Smooth muscle cell (in vitro differentiated cells): ENCODE measurements at regions not wholly inside any gene's neighbourhood (a gene's known extent, or its start where the extent isn't known, plus 50 kb on each side); places are given as distances from the start of the nearest gene placed in this dataset.

Source experiments
- DNase-seq: peaks from one replicate; lab custom pipeline; 2025; ENCODE audit not compliant: unreplicated experiment; lab: John Stamatoyannopoulos, UW
- H2AFZ ChIP-seq: fragments of 200-600 bp; sonication (generic); 2 replicates; pipeline ENCODE4 v1.6.0; 2016; ENCODE audit warnings: antibody characterized with exemption, low read depth, mild to moderate bottlenecking
- H3F3A ChIP-seq: fragments of 200-600 bp; sonication (generic); 2 replicates; pipeline ENCODE4 v1.6.0; 2017; ENCODE audit warnings: antibody characterized with exemption, low read depth
- H3K27ac ChIP-seq: fragments of 200-600 bp; sonication (generic); 2 replicates; pipeline ENCODE4 v1.5.1; 2016; ENCODE audit warnings: low read depth, mild to moderate bottlenecking
- H3K27me3 ChIP-seq: fragments of 200-600 bp; sonication (generic); 2 replicates; pipeline ENCODE4 v1.6.1; 2016; ENCODE audit warnings: low read depth, mild to moderate bottlenecking
- H3K36me3 ChIP-seq: fragments of 200-600 bp; sonication (generic); 2 replicates; pipeline ENCODE4 v1.5.1; 2016; ENCODE audit warnings: low read depth
- H3K4me1 ChIP-seq: fragments of 200-600 bp; sonication (generic); 2 replicates; pipeline ENCODE4 v1.5.1; 2016; ENCODE audit warnings: low read depth
- H3K4me2 ChIP-seq: fragments of 200-600 bp; sonication (generic); 2 replicates; pipeline ENCODE4 v1.6.0; 2016; ENCODE audit warnings: mild to moderate bottlenecking
- H3K4me3 ChIP-seq: fragments of 200-600 bp; sonication (generic); 2 replicates; pipeline ENCODE4 v1.5.1; 2016; ENCODE audit warnings: mild to moderate bottlenecking
- H3K79me2 ChIP-seq: fragments of 200-600 bp; sonication (generic); 2 replicates; pipeline ENCODE4 v1.6.0; 2016; ENCODE audit warnings: low read depth, mild to moderate bottlenecking
- H3K9ac ChIP-seq: fragments of 200-600 bp; sonication (generic); 2 replicates; pipeline ENCODE4 v1.6.0; 2016; ENCODE audit warnings: low read depth
- H3K9me3 ChIP-seq: fragments of 200-600 bp; sonication (generic); replicated peaks from 2 replicates; pipeline ENCODE4 v1.5.1; 2016; ENCODE audit warnings: low read depth
- H4K20me1 ChIP-seq: fragments of 200-600 bp; sonication (generic); 2 replicates; pipeline ENCODE4 v1.6.0; 2016; ENCODE audit warnings: low read depth
- WGBS: methylation state at CpG from one replicate; pipeline ENCODE4 v1.1.7; 2016; ENCODE audit warnings: low lambda C conversion rate; 5-methylcytosine and 5-hydroxymethylcytosine counted together
- TF ChIP-seq, protein P1 (sequence below): fragments of 200-600 bp; sonication (generic); IDR thresholded peaks from 2 replicates; pipeline ENCODE4 v1.5.1; 2017; ENCODE audit warnings: borderline replicate concordance, mild to moderate bottlenecking, antibody characterized with exemption; ENCODE audit not compliant: insufficient read depth, poor library complexity, severe bottlenecking

DNA sequence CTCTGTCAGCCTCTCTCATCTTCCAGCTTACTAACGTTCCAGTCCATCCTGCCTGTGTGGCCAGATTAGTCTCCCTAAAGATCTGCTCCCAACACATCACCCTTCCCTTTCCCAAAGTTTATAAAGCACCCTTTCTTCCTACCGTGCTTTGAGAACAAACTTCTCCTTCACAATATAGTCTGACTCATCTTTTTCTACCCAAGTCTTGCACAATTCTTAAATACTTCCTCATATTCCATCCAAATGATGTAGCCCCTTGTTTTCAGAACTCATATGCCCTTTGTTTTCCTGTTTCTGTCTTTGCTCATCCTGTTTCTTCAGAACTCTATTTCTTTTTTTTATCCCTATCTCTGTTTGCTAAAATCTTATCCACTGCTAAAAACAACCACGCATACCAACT lies 326.8 kb downstream of the MFSD1 start:
- TF ChIP-seq, protein P1, sequence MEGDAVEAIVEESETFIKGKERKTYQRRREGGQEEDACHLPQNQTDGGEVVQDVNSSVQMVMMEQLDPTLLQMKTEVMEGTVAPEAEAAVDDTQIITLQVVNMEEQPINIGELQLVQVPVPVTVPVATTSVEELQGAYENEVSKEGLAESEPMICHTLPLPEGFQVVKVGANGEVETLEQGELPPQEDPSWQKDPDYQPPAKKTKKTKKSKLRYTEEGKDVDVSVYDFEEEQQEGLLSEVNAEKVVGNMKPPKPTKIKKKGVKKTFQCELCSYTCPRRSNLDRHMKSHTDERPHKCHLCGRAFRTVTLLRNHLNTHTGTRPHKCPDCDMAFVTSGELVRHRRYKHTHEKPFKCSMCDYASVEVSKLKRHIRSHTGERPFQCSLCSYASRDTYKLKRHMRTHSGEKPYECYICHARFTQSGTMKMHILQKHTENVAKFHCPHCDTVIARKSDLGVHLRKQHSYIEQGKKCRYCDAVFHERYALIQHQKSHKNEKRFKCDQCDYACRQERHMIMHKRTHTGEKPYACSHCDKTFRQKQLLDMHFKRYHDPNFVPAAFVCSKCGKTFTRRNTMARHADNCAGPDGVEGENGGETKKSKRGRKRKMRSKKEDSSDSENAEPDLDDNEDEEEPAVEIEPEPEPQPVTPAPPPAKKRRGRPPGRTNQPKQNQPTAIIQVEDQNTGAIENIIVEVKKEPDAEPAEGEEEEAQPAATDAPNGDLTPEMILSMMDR = no peak

GRCh38 chr3:159130108-159130507 lies 328.3 kb downstream of the MFSD1 start:
- Histone ChIP-seq H3K27ac (no peak overlapping the region), H3K4me1 (no peaks in the 10 kb centered on the region), H3K4me2 (no peak overlapping the region), H3K9me3 (no peaks in the 10 kb centered on the region), H4K20me1 (no peaks in the 10 kb centered on the region), H3F3A (no peaks in the 10 kb centered on the region), H3K79me2 (no peaks in the 10 kb centered on the region), H3K4me3 (no peak overlapping the region), H2AFZ (no peak overlapping the region), H3K36me3 (no peaks in the 10 kb centered on the region), H3K9ac (no peak overlapping the region), H3K27me3 (no peaks in the 10 kb centered on the region)
- DNase-seq = no peak
- TF ChIP-seq, protein P1 = peak; percentile 35
- WGBS = 3% methylated on average over 1 of the region's 1 CpG

More for the DNA sequence above, 326.8 kb downstream of the MFSD1 start:
- no peaks in the 10 kb centered on the region for H4K20me1 ChIP-seq
- no peaks in the 10 kb centered on the region for H3K9me3 ChIP-seq
- no peak overlapping the region for H2AFZ ChIP-seq
- H3K4me3 ChIP-seq = no peak overlapping the region
- H3K4me2 ChIP-seq = no peak overlapping the region
- no peaks in the 10 kb centered on the region for H3F3A ChIP-seq
- no peak overlapping the region for H3K27ac ChIP-seq
- WGBS = 57% methylated on average over 3 of the region's 3 CpGs
- H3K36me3 ChIP-seq = no peaks in the 10 kb centered on the region
- no peak for DNase-seq
- H3K79me2 ChIP-seq = no peaks in the 10 kb centered on the region
- no peak overlapping the region for H3K9ac ChIP-seq
- H3K4me1 ChIP-seq = no peaks in the 10 kb centered on the region
- H3K27me3 ChIP-seq = no peaks in the 10 kb centered on the region

GRCh38 chr3:159131376-159131775 lies 329.5 kb downstream of the MFSD1 start:
- Histone ChIP-seq H2AFZ (no peak overlapping the region), H3K36me3 (no peaks in the 10 kb centered on the region), H3K27ac (no peak overlapping the region), H3K4me3 (no peak overlapping the region), H3F3A (no peaks in the 10 kb centered on the region), H3K9me3 (no peaks in the 10 kb centered on the region), H3K4me2 (no peak overlapping the region), H3K9ac (no peak overlapping the region), H3K27me3 (no peaks in the 10 kb centered on the region), H3K79me2 (no peaks in the 10 kb centered on the region), H3K4me1 (no peaks in the 10 kb centered on the region), H4K20me1 (no peaks in the 10 kb centered on the region)
- DNase-seq = no peak
- TF ChIP-seq, protein P1 = no peak

GRCh38 chr3:159137949-159138348 lies 336.1 kb downstream of the MFSD1 start:
- no peaks in the 10 kb centered on the region for H3F3A ChIP-seq
- H3K4me2 ChIP-seq = no peak overlapping the region
- no peaks in the 10 kb centered on the region for H3K27me3 ChIP-seq
- no peak overlapping the region for H3K4me3 ChIP-seq
- no peak overlapping the region for H3K9ac ChIP-seq
- H3K4me1 ChIP-seq = no peaks in the 10 kb centered on the region
- DNase-seq = no peak
- H3K36me3 ChIP-seq = no peaks in the 10 kb centered on the region
- no peaks in the 10 kb centered on the region for H3K79me2 ChIP-seq
- TF ChIP-seq, protein P1 = no peak
- 48% methylated on average over 3 of the region's 3 CpGs for WGBS
- H3K27ac ChIP-seq = no peak overlapping the region
- no peak overlapping the region for H2AFZ ChIP-seq
- no peaks in the 10 kb centered on the region for H4K20me1 ChIP-seq
- no peaks in the 10 kb centered on the region for H3K9me3 ChIP-seq
